B cell (primary cell): ENCODE measurements at regions not wholly inside any gene's neighbourhood (a gene's known extent, or its start where the extent isn't known, plus 50 kb on each side); places are given as distances from the start of the nearest gene placed in this dataset.

Experiments
- ATAC-seq: fragments of 200-7000 bp; cut with Tn5 transposase; one replicate; pipeline ENCODE4 v1.10.0; 2021; ENCODE audit warnings: low read depth, mild to moderate bottlenecking, moderate number of reproducible peaks, moderate library complexity
- CTCF ChIA-PET: fragments of 350-600 bp; sonication (Branson Sonifier 250); formaldehyde crosslinking; loops from one replicate; lab custom pipeline; 2021; ENCODE audit warnings: antibody characterized with exemption, inconsistent platforms; lab: Charles Lee
- POLR2A ChIA-PET: fragments of 350-600 bp; sonication (Branson Sonifier 250); formaldehyde crosslinking; loops from one replicate; lab custom pipeline; 2021; ENCODE audit warnings: antibody characterized with exemption; lab: Charles Lee
- DNase-seq: peaks from one replicate; pipeline ENCODE4 v3.0.0; 2013
- H2AFZ ChIP-seq: 2 replicates; pipeline ENCODE4 v1.6.1; 2012; ENCODE audit warnings: mild to moderate bottlenecking, low read depth, low read length; ENCODE audit not compliant: insufficient read depth, poor library complexity, severe bottlenecking
- H3K27ac ChIP-seq, 2 donors: 1 replicate in 1 of 2; 2 replicates in 1 of 2; pipeline ENCODE4 v1.5.1; 2012 to 2013; ENCODE audit warnings: low read length in 2 of 2, mild to moderate bottlenecking in 2 of 2, moderate library complexity in 1 of 2
- H3K27me3 ChIP-seq, 4 experiments: fragments of 200-600 bp in 1 of 4; sonication (generic) in 1 of 4; replicated peaks in 1 of 4; 1 replicate in 2 of 4; 2 replicates in 2 of 4; pipeline versions ENCODE4 v1.6.1 to v1.7.0; 2013 to 2016; ENCODE audit warnings: low read length in 3 of 4, mild to moderate bottlenecking in 2 of 4, mixed read lengths in 1 of 4, moderate library complexity in 1 of 4; ENCODE audit not compliant: insufficient read depth in 4 of 4, control insufficient read depth in 3 of 4; ENCODE audit errors: control extremely low read depth in 1 of 4
- H3K36me3 ChIP-seq, 2 experiments: replicated peaks in 1 of 2; 1 replicate in 1 of 2; 2 replicates in 1 of 2; pipeline versions ENCODE4 v1.6.1 to v1.7.1; 2013; ENCODE audit warnings: low read length in 1 of 2; ENCODE audit not compliant: insufficient read depth in 2 of 2, control insufficient read depth in 1 of 2; ENCODE audit errors: control extremely low read depth in 1 of 2, extremely low read depth in 1 of 2
- H3K4me1 ChIP-seq, 2 donors: fragments of 200-600 bp in 1 of 2; sonication (generic) in 1 of 2; 1 replicate in 1 of 2; 2 replicates in 1 of 2; pipeline versions ENCODE4 v1.5.1 to v1.6.1; 2013 to 2017; ENCODE audit warnings: low read length in 2 of 2; ENCODE audit not compliant: control insufficient read depth in 2 of 2, insufficient read depth in 2 of 2
- H3K4me2 ChIP-seq: replicated peaks from 2 replicates; pipeline ENCODE3; 2012; ENCODE audit warnings: mild to moderate bottlenecking, low read depth, low read length; ENCODE audit not compliant: poor library complexity, severe bottlenecking
- H3K4me3 ChIP-seq, 5 experiments: fragments of 200-600 bp in 1 of 5; sonication (generic) in 1 of 5; 1 replicate in 3 of 5; 2 replicates in 2 of 5; pipeline versions ENCODE4 v1.5.1 to v1.7.0; 2011 to 2016; ENCODE audit warnings: low read length in 4 of 5, mild to moderate bottlenecking in 4 of 5, low read depth in 2 of 5, control low read depth in 1 of 5, moderate library complexity in 1 of 5; ENCODE audit not compliant: insufficient read depth in 1 of 5; ENCODE audit errors: control extremely low read depth in 1 of 5, extremely low read depth in 1 of 5
- H3K79me2 ChIP-seq: fragments of 200-600 bp; sonication (generic); one replicate; pipeline ENCODE4 v1.6.0; 2016; ENCODE audit warnings: low read length; ENCODE audit not compliant: control insufficient read depth, insufficient read depth
- H3K9ac ChIP-seq: fragments of 200-600 bp; sonication (generic); 2 replicates; pipeline ENCODE4 v1.6.1; 2017; ENCODE audit warnings: mild to moderate bottlenecking, low read length, moderate library complexity
- H3K9me3 ChIP-seq, 3 donors: one replicate each; pipeline versions ENCODE4 v1.6.1 to v1.7.1; 2013; ENCODE audit warnings: low read length in 2 of 3; ENCODE audit not compliant: control insufficient read depth in 2 of 3, insufficient read depth in 1 of 3; ENCODE audit errors: control extremely low read depth in 1 of 3
- H4K20me1 ChIP-seq: 2 replicates; pipeline ENCODE4 v1.6.0; 2012; ENCODE audit warnings: mild to moderate bottlenecking, low read length; ENCODE audit not compliant: insufficient read depth, control insufficient read depth, poor library complexity, severe bottlenecking
- H3K27ac Mint-ChIP-seq: one replicate; pipeline ENCODE4 v1.8.0; 2021; ENCODE audit warnings: mixed read lengths
- H3K27me3 Mint-ChIP-seq: one replicate; pipeline ENCODE4 v1.8.0; 2021; ENCODE audit warnings: mixed read lengths
- H3K4me1 Mint-ChIP-seq: one replicate; pipeline ENCODE4 v1.8.0; 2021; ENCODE audit warnings: mixed read lengths
- H3K4me3 Mint-ChIP-seq: one replicate; pipeline ENCODE4 v1.8.0; 2021; ENCODE audit warnings: mixed read lengths
- H3K9me3 Mint-ChIP-seq: one replicate; pipeline ENCODE4 v1.8.0; 2022; ENCODE audit warnings: mixed read lengths; ENCODE audit not compliant: insufficient read depth
- EZH2 ChIP-seq: IDR thresholded peaks from 2 replicates; pipeline ENCODE4 v1.6.1; 2012; ENCODE audit warnings: borderline replicate concordance, low read depth, mild to moderate bottlenecking, moderate library complexity, low read length; ENCODE audit not compliant: insufficient read depth, poor library complexity, severe bottlenecking
- WGBS: methylation state at CpG from one replicate; pipeline ENCODE4 v1.1.5; 2013; ENCODE audit warnings: missing lambda C conversion rate; ENCODE audit not compliant: insufficient coverage; 5-methylcytosine and 5-hydroxymethylcytosine counted together
- intact Hi-C: fragments of 100-400 bp; cut with micrococcal nuclease; formaldehyde crosslinking; loops from one replicate; pipeline ENCODE4 v1.10.0; 2022
- TF ChIP-seq, protein P1 (sequence below): fragments of 200-600 bp; IDR thresholded peaks from one replicate; pipeline ENCODE4 v1.8.0; 2022; ENCODE audit warnings: antibody characterized with exemption, mild to moderate bottlenecking

DNA sequence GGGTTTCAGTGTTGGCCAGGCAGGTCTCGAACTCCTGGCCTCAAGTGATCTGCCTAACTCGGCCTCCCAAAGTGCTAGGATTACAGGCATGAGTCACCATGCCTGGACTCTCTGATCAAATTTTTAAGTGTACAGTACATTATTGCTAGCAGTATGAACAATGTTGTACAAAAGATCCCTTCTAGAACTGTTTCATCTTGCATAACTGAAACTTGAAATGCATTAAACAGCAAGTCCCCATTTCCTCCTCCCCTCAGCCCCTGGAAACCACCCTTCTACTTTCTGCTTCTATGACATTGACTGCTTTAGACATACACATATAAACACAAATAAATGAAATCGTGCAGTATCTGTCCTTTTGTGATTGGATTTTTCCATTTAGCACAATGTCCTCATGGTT, 463.4 kb downstream of the PTPRC start:
- Mint-ChIP-seq H3K4me1 (peaks cover 29% of the 10 kb centered on the region), H3K4me3 (no peak overlapping the region), H3K9me3 (peaks cover 14% of the 10 kb centered on the region), H3K27me3 (peaks cover 6% of the 10 kb centered on the region), H3K27ac (no peak overlapping the region)
- Histone ChIP-seq H3K4me2 (no peak overlapping the region), H3K9me3 (peaks cover 0 to 7% (median 4%) of the 10 kb centered on the region in 3 donors), H3K36me3 (no peaks in the 10 kb centered on the region), H3K27ac (no peak overlapping the region), H3K4me3 (no peak overlapping the region), H3K4me1 (peaks cover 8 to 24% of the 10 kb centered on the region in 2 donors), H3K79me2 (no peaks in the 10 kb centered on the region), H3K27me3 (no peaks in the 10 kb centered on the region), H4K20me1 (no peaks in the 10 kb centered on the region), H3K9ac (no peak overlapping the region), H2AFZ (no peak overlapping the region)
- peak; percentile 43 for DNase-seq
- TF ChIP-seq, protein P1, sequence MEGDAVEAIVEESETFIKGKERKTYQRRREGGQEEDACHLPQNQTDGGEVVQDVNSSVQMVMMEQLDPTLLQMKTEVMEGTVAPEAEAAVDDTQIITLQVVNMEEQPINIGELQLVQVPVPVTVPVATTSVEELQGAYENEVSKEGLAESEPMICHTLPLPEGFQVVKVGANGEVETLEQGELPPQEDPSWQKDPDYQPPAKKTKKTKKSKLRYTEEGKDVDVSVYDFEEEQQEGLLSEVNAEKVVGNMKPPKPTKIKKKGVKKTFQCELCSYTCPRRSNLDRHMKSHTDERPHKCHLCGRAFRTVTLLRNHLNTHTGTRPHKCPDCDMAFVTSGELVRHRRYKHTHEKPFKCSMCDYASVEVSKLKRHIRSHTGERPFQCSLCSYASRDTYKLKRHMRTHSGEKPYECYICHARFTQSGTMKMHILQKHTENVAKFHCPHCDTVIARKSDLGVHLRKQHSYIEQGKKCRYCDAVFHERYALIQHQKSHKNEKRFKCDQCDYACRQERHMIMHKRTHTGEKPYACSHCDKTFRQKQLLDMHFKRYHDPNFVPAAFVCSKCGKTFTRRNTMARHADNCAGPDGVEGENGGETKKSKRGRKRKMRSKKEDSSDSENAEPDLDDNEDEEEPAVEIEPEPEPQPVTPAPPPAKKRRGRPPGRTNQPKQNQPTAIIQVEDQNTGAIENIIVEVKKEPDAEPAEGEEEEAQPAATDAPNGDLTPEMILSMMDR: no peak
- TF ChIP-seq EZH2: no peak
- WGBS: no CpG with 5 or more reads among the region's 3 CpGs
- ATAC-seq: peak; percentile 49
- ChIA-PET POLR2A (no interaction called here), CTCF (no interaction called here)
- intact Hi-C loops: no loop called here

DNA sequence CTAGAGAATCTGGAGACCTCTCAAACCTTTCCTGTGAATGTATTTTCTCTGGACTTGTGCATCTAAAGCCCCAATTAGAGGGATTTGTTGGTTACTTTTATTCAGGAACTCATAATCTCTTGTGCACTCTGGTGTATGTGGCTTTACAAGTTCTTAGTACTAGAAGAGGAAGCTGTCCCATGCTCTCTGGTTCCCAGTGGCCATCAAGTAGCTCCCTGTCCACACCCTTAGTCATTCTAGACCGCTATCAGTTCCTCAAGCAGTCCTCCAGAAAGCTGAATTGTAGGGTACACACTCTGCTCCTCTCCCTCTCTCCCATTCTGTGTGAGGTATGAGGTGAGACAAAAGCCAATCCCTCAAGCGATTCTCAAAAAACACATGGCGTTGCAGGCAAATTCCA, 470.3 kb downstream of the PTPRC start:
- Mint-ChIP-seq H3K4me1 (peaks cover 14% of the 10 kb centered on the region), H3K27ac (no peak overlapping the region), H3K9me3 (peaks cover 21% of the 10 kb centered on the region), H3K27me3 (no peaks in the 10 kb centered on the region), H3K4me3 (no peak overlapping the region)
- H3K27ac ChIP-seq: no peak overlapping the region
- no peaks in the 10 kb centered on the region for H3K79me2 ChIP-seq
- no peak overlapping the region for H3K4me3 ChIP-seq
- peaks cover 0 to 15% (median 11%) of the 10 kb centered on the region in 3 donors for H3K9me3 ChIP-seq
- no peak overlapping the region for H3K4me2 ChIP-seq
- ChIA-PET CTCF (no interaction called here), POLR2A (no interaction called here)
- no peak for DNase-seq
- peaks cover 6 to 9% of the 10 kb centered on the region in 2 donors for H3K4me1 ChIP-seq
- no peaks in the 10 kb centered on the region for H3K36me3 ChIP-seq
- H2AFZ ChIP-seq: no peak overlapping the region
- H3K27me3 ChIP-seq: no peaks in the 10 kb centered on the region
- no peak overlapping the region for H3K9ac ChIP-seq
- no peak for ATAC-seq
- H4K20me1 ChIP-seq: no peaks in the 10 kb centered on the region
- intact Hi-C loops: no loop called here
- TF ChIP-seq, protein P1: no peak
- no peak for TF ChIP-seq EZH2
- 100% methylated on average over 2 of the region's 3 CpGs for WGBS
